ENCODE measurements at regions not wholly inside any gene's neighbourhood (a gene's known extent, or its start where the extent isn't known, plus 50 kb on each side); places are given as distances from the start of the nearest gene placed in this dataset.

DNA sequence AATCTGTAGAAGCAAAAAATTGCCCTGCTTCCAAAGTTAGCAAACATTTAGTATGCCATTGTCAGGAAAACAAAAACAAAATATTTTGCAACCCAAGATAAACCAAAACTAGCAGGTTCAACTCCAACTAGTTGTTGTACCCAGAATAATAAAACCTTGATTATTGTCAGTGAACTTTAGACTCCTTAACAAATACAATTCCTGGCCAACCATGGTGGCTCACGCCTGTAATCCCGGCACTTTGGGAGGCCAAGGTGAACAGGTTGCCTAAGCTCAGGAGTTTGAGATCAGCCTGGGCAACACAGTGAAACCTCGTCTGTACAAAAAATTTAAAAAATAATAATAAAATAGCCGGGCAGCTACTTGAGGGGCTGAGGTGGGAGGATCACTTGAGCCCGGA is 53.6 kb upstream of the EPCAM start:
- DNase-seq (ENCODE audit: low spot score) = no peak

DNA sequence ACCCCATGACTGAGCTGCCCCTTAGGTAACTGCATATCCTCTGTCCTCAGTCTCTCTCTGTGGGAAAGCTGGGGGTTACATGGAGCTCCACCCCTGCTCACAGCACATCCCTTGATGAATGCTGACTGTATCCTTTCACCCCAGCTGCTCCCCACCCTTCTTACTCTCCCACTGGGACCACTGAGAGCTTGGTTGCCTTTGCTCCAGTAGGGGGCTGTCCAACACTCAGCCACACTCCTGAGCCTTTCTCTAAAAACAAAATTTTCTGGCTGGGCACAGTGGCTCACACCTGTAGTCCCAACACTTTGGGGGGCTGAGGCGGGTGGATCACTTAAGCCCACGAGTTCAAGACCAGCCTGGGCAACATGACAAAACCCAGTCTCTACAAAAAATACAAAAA is 55.4 kb upstream of the EPCAM start:
- no peak for DNase-seq (ENCODE audit: low spot score)

DNA sequence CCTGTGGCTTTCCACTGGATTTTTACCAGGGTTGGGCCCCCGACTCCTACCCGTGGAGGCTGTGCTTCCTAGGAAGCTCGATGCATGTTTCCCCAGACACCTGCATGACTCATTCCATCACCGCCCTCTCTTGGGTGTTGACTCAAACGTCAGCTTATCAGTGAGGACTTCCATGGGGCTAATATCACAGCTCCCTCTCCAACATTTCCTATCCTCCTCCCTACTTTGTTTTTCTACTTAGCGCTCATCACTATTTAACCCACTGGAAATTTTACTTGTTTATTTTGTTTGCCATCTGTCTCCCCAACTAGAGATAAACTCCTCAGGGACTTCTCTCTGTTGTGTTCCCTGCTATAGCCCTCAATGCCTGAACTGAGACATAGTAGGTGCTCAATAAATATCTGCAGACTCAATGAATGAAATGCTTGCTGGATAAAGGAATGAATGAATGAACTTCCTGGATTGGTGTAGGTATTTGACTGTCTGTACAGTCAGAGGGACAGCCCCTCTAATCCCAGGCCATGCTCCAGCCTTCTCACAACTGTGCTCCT is 55.9 kb upstream of the EPCAM start:
- DNase-seq (ENCODE audit: low spot score) = no peak

- DNase-seq (ENCODE audit: low spot score) = no peak
Measured at GRCh38 chr2:47312491-47312850, 56.6 kb upstream of the EPCAM start.

DNA sequence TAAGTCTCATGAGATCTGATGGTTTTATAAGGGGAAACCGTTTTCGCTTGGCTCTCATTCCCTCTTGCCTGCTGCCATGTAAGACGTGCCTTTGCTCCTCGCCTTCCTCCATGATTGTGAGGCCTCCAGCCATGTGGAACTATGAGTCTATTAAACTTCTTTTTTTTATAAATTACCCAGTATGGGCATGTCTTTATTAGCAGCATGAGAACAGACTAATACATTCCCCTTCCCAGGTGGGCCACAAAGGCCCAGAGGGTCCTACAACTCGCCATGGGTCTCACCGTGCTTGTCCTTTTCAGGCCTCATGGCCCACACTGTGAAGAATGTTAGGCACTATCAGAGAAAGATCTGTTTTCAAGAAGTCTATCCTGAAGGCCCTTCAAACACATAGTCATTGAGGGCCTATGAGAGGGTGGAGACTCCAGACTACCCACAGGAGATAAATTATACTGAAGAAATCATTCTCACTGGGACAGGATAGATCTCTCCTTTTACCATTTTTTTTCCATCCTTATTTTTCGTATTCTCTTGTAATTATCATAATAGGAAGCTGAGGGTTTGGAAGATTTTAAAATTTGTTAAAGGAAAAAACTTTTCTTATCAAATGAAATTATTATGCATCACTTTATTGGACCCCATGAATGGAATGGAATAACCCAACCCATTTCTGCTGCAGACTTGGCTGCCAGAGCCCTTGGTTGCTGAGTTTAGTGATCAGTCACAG is 57.2 kb upstream of the EPCAM start:
- DNase-seq (ENCODE audit: low spot score) = no peak

GRCh38 chr2:47310801-47311560 is 58.1 kb upstream of the EPCAM start:
- no peak for DNase-seq (ENCODE audit: low spot score)

DNA sequence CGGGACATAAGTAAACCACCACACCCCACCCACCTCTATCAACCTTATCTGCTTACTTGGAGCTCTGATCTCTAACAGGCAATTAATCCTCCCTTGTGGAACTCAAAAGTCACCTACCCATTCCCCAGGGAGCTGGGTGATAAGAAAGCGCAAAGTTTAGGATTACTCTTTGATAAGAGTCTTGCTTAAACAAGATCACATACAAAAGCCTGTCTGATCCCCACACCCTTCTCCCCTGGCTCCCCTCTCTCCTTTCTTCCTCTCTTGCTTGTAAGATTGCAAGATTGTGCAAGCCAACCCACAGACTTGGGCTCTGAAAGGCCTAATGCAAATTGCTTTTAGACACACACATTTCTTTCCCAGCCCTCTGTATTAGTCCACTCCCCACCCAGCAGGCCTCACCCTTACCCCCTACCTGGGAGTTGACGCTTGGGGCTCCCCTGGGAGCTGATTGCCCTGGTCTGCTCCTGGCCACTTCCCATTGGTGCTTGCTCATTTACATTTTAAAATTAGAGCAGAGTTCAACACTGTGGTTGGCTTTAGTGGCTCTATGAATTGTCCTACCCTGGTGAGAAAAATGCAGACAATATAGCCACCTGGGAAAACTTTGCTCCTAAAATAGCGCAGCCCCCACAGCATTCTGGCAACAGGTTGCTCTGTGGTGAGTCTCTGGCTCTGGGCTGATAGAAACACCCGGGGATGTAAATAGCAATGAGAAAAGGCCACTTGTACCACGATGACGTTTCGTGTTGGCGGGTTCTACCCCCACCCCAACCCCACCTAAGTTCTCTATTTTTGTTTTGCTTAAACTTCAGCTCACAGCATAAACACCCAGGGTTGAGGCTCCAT is 58.9 kb upstream of the EPCAM start:
- DNase-seq (ENCODE audit: low spot score) = peak; percentile 38

GRCh38 chr2:47309472-47309951 is 59.6 kb upstream of the EPCAM start:
- DNase-seq (ENCODE audit: low spot score) = no peak

DNA sequence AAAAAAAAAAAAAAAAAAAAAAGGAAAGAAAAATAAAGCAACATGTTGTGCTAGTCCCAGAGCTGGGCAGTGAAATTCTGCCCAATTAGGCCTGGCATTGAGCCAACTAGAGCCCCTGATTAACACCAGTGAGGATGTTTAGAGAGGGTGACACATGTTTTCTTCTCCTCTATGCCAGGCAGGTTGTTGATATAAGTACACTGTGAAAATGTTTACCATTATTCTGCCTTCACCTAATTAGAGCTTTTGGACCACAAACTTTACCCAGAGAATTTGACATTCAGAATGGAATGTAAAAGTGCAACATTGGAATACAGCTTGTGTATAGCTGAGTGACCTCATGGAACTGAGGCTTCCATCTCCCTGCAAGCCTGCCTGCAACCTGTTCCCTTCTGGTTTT is 62.0 kb upstream of the EPCAM start:
- peak; percentile 42 for DNase-seq (ENCODE audit: low spot score)

GRCh38 chr2:47304654-47305053 is 64.5 kb upstream of the EPCAM start:
- no peak for DNase-seq (ENCODE audit: low spot score)

DNA sequence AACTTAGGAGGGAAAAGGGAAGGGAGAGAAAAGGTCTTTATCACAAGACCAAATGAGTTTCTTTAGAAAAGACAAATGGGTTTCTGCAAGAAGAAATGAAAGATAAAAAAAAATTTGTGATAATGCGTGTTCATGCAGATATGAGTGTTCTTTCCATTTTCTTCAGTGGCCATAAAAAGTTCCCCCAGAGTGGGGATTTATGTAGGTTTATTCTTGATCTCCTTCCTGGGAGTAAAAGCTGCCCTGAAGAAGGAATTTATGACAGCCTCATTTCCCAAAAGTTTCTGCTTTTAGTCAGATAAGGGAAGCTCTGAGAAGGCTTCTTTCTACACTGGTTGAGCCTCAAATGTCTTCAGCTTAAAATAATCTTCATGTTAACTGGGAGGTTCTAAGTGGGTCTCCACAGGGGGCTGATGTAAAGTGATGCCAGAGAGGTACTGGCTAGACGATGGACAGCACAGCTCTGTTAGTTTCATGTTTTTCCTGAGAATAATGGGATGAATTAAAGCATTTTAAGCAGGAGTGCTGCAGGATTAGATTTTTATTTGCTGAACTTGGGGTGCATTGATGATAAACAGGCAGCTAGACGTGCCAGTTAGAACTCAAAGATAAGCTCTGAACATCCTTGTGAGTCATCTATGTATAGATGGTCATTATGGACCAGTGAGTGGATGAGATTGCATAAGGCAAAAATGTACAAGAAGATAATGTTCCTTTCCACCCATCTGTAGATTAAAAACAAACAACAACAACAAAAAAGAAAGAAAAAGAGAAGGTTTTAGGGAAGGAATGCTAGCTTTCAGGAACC is 65.6 kb upstream of the EPCAM start:
- no peak for DNase-seq (ENCODE audit: low spot score)

GRCh38 chr2:47302308-47302707 is 66.8 kb upstream of the EPCAM start:
- DNase-seq (ENCODE audit: low spot score) = no peak

- DNase-seq (ENCODE audit: low spot score) = no peak
Measured at GRCh38 chr2:47301731-47302130, 67.4 kb upstream of the EPCAM start.

DNA sequence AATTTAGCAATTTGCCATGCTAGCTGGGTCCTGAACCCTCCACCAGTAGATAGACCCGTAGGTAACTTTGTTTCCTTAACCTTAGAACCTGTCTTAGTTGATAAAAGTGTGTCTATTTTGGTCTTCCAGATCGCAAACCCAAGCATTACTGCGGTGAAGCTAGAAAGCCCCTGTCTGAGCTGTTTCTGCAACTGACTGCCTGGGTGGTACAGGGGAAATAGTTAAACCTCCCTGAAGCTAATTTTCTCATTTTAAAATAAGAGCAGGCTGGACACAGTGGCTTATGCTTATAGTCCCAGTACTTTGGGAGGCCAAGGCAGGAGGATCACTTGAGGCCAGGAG is 67.9 kb upstream of the EPCAM start:
- DNase-seq (ENCODE audit: low spot score) = no peak

DNA sequence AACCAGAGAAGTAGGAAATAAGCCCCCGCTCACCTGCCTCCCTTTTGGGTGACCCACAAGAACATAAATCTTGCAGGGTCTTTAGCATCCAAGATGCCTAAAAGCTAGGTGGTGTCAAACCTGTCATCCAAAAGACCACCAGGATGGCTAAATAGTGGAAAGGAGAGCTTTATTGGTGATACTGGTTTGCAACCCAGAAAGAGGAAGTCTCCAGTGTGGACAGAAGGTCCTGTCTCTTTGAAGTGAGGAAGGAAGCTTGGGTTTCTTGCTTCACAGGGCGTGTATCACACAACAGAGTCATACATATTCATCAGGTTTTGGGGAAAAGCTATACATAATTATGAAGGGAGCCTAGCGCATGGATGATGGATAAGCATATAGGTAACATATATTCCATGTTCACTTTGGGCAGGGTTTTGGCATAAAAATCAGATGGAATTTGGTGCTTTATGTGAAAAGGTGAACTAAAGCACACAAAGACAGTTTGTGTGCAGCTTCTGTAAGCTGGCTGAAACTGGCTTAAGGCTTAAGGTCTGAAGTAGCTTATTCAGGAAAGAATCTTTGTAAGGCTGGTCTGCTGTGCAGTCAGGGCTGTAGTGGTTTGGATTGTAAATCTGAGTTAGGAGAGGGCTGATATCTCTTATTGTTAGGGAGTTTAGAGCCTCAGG is 68.4 kb upstream of the EPCAM start:
- no peak for DNase-seq (ENCODE audit: low spot score)

- DNase-seq (ENCODE audit: low spot score) = no peak
Measured at GRCh38 chr2:47300081-47300480, 69.0 kb upstream of the EPCAM start.

- peak; percentile 69 for DNase-seq (ENCODE audit: low spot score)
Measured at GRCh38 chr2:47299555-47299954, 69.6 kb upstream of the EPCAM start.

DNA sequence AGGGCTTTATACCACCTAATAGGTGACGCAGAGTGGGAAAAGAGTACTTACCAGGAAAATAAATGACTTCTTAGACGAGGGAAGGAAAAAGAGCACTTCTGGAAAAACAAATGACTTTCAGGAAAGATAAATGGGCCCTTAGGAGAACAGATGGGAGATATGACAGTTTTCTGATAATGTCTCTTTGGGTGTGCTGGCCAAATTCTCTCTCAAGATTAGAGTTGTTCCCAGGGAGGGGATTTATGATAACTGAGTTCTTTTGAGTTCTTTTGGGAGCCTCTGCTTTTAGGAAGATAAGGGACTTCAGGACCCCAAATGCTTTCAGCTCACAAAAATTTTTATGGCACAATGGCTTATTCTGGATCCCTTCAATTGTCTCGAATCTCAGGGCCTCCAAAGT is 70.3 kb upstream of the EPCAM start:
- no peak for DNase-seq (ENCODE audit: low spot score)

DNA sequence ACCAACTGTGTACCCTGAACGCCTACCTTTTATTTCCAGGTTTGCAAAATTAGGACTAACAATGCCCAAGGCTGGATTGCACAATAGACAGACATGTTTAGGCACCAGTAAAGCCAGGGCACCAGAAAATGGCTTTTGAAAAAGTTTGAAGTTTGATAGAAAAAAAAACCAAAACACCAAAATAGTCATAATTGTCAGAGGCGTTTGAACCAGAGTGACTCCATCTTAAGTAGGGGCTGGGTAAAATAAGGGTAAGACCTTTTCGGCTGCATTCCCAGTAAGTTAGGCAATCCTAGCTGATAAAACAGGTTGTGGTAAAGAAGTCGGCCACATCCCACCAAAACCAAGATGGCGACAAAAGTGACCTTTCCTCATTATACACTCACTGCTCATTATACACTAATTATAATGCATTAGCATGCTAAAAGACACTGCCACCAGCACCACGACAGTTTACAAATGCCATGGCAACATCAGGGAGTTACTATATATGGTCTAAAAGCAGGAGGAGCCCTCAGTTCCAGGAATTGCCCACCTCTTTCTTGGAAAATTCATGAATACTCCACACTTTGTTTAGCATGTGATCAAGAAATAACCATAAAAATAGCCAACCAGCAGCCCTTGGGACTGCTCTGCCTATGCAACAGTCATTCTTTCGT is 71.2 kb upstream of the EPCAM start:
- no peak for DNase-seq (ENCODE audit: low spot score)

DNA sequence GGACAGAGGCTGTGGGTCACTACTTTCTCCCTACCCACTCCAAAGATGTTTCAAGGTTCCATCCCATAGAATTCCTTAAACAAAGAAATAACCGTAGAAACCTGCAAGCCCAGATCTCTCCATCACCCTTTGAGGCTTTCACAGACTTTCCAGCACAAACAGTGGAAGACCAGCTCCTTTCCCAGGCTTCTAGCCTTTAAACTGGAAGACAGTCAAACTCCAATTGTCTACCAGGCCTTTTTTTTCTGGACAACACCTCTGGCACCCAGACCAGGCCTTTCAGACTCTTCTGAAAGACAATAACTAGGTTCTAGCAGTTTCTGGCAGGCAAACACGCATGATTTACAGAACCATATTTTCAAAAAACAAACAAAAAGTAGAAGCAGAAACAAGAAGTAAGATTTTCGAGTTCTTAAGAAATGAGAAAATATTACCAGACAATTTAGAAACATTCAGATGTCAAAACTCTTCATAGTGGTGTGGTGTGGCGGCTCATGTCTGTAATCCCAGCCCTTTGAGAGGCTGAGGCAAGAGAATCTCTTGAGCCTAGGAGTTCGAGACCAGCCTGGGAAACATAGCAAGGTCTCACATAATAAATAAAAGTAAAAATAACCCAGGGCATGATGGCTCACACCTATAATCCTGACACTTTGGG is 73.0 kb upstream of the EPCAM start:
- DNase-seq (ENCODE audit: low spot score) = no peak
